Peyer's patch (tissue), 4 donors: ENCODE measurements at regions not wholly inside any gene's neighbourhood (a gene's known extent, or its start where the extent isn't known, plus 50 kb on each side); places are given as distances from the start of the nearest gene placed in this dataset.

Source experiments
- DNase-seq, 3 donors: peaks; one replicate each; pipeline ENCODE4 v3.0.0-alpha.2; 2017 to 2019
- H3K27ac ChIP-seq, 4 donors: fragments of 200-600 bp; sonication (generic); one replicate each; pipeline ENCODE4 v1.5.1; 2016 to 2019
- H3K27me3 ChIP-seq, 2 donors: fragments of 200-600 bp; sonication (generic); one replicate each; pipeline ENCODE4 v1.5.1; 2019
- H3K36me3 ChIP-seq, 3 donors: fragments of 200-600 bp; sonication (generic); one replicate each; pipeline ENCODE4 v1.5.1; 2016 to 2019
- H3K4me1 ChIP-seq, 4 donors: fragments of 200-600 bp; sonication (generic); one replicate each; pipeline ENCODE4 v1.5.1; 2016 to 2019
- H3K4me3 ChIP-seq, 4 donors: fragments of 200-600 bp; sonication (generic); 1 replicate in 3 of 4; 2 replicates in 1 of 4; pipeline ENCODE4 v1.5.1; 2016 to 2019; ENCODE audit warnings: mild to moderate bottlenecking in 1 of 4
- H3K9me3 ChIP-seq, 4 donors: fragments of 200-600 bp; sonication (generic); one replicate each; pipeline ENCODE4 v1.5.1; 2016 to 2019; ENCODE audit warnings: mild to moderate bottlenecking in 1 of 4
- CTCF ChIP-seq, 6 experiments: fragments of 450-650 bp in 4 of 6; fragments of 200-600 bp in 2 of 6; sonication (generic) in 1 of 6; IDR thresholded peaks; one replicate each; pipeline ENCODE4 v1.5.1; 2017 to 2019; ENCODE audit warnings: antibody characterized with exemption in 6 of 6, mild to moderate bottlenecking in 3 of 6, moderate library complexity in 1 of 6
- POLR2A ChIP-seq, 2 donors: fragments of 450-650 bp; IDR thresholded peaks; one replicate each; pipeline ENCODE4 v1.5.1; 2017; ENCODE audit warnings: antibody characterized with exemption in 2 of 2, mild to moderate bottlenecking in 2 of 2, moderate library complexity in 2 of 2

DNA sequence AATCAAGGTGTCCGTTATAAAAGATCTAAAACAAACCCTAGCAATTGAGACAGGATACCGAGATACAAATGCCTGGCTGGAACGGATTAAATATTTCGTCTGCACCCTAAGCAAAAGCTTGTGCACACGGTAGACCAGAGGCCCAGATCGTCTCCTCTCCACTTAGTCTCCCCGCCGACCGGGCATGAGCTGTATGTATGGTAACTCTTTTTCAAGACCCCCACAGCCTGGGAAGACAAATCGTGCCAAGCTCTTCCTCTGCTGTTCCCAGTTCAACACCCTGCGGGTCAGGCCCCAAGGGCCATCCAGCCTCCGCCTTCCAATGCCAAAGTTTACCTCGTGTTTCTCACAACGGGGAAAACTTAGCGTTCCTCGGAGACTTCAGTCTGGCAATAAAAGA lies 285.7 kb upstream of the GALNT17 start:
- H3K27me3 ChIP-seq: no peaks in the 10 kb centered on the region
- no peaks in the 10 kb centered on the region for H3K36me3 ChIP-seq
- H3K9me3 ChIP-seq: no peaks in the 10 kb centered on the region
- no peaks in the 10 kb centered on the region for H3K4me1 ChIP-seq
- no peak overlapping the region for H3K27ac ChIP-seq
- H3K4me3 ChIP-seq: no peak overlapping the region
- TF ChIP-seq CTCF (IDR thresholded peaks at IDR 0.05) (no peak), POLR2A (IDR thresholded peaks at IDR 0.05) (no peak)
- DNase-seq: no peak

DNA sequence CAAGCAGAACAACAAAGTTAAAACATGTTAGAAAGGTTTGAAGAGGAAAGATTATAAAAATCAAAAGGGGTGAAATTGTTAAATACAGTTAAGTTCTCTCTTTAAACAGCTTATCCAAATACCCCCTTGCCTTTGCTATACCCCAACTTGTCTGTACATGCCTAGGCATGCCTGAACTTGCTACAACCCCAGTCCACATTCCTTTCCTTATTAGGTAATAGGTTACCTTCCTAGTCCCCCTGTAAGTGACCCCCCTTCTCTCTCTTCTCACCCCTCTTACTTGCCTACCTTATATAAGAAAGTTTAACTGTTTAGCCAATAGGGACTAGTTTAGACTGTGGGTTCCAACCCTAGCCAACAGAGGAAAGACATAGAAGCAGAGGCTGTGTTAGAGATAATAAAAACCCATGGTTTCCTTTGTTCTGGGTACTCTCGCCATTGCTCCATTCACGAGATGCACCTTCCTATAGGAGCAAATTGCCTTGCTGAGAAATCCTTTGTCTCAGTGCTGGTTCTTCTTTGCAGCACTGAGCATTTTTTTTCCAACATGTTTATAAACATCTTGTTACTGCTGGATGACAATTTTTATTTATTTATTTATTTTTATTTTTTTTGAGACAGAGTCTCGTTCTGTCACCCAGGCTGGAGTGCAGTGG lies 282.2 kb upstream of the GALNT17 start:
- no peaks in the 10 kb centered on the region for H3K4me1 ChIP-seq
- no peaks in the 10 kb centered on the region for H3K9me3 ChIP-seq
- TF ChIP-seq POLR2A (IDR thresholded peaks at IDR 0.05) (no peak), CTCF (IDR thresholded peaks at IDR 0.05) (no peak)
- H3K27ac ChIP-seq: no peak overlapping the region
- no peak for DNase-seq
- H3K27me3 ChIP-seq: no peaks in the 10 kb centered on the region
- H3K36me3 ChIP-seq: no peaks in the 10 kb centered on the region
- no peak overlapping the region for H3K4me3 ChIP-seq

DNA sequence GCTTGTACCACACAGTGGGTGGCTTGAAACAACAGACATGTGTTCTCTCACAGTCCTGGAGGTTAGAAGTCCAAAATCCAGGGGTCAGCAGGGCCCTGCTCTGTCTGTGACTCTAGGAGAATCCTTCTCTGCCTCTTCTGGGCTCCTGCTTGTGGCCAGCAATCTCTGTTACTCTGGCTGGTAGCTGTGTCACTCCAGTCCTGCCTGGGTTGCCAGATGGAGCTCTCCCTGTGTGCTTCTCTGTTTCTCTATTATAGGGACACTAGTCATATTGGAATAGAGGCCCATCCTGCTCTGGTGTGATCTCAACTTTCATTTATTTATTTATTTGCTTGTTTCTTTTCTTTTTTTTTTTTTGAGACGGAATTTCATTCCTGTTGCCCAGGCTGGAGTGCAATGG lies 276.6 kb upstream of the GALNT17 start:
- no peaks in the 10 kb centered on the region for H3K9me3 ChIP-seq

DNA sequence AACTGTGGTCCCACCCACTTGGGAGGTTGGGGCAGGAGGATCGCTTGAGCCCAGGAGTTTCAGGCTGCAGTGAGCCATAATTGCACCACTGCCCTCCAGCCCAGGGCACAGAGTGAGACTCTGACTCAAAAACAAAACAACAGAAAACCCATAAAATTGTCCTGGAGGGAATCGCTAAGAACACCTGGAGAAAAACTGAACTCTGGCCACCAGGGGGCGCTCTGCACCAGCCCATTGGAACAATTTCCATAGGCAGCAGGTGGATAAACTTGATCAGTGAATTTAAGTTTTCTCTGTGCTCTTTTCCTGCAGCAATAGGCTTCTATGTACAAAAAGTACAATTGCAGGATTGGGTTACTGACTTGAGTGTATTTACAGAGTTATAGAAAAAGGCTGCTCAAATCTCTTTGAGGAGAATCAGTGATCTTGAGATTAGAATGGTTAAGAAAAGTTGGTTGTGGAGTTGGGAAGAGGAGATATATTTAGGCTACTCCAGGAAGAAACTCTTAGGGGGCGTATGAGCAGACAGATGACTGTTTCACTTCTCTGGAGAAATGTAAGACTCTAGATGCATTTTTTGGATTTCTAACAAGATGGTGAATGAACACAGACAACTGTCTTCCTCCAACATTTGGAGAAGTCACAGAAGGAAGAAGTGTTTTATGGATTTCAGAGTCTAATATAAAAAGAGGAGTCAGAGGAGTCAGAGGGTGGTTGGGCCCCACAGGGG lies 274.9 kb upstream of the GALNT17 start:
- TF ChIP-seq CTCF (IDR thresholded peaks at IDR 0.05) (peak; percentile 41 to 85 (median 66)), POLR2A (IDR thresholded peaks at IDR 0.05) (no peak)
- H3K4me3 ChIP-seq: no peak overlapping the region
- peak; percentile 24 to 85 (median 78) for DNase-seq
- H3K4me1 ChIP-seq: no peaks in the 10 kb centered on the region
- no peaks in the 10 kb centered on the region for H3K27me3 ChIP-seq
- no peaks in the 10 kb centered on the region for H3K9me3 ChIP-seq
- H3K27ac ChIP-seq: no peak overlapping the region
- H3K36me3 ChIP-seq: no peaks in the 10 kb centered on the region

More for the DNA sequence above, 276.6 kb upstream of the GALNT17 start:
- TF ChIP-seq CTCF (IDR thresholded peaks at IDR 0.05) (no peak), POLR2A (IDR thresholded peaks at IDR 0.05) (no peak)
- no peak overlapping the region for H3K4me3 ChIP-seq
- no peak for DNase-seq
- H3K4me1 ChIP-seq: no peaks in the 10 kb centered on the region
- no peaks in the 10 kb centered on the region for H3K27me3 ChIP-seq
- no peaks in the 10 kb centered on the region for H3K36me3 ChIP-seq
- H3K27ac ChIP-seq: no peak overlapping the region

GRCh38 chr7:70857793-70858545 lies 274.0 kb upstream of the GALNT17 start:
- Histone ChIP-seq H3K36me3 (no peaks in the 10 kb centered on the region), H3K27ac (no peak overlapping the region), H3K27me3 (no peaks in the 10 kb centered on the region), H3K4me3 (no peak overlapping the region), H3K4me1 (no peaks in the 10 kb centered on the region), H3K9me3 (no peaks in the 10 kb centered on the region)
- DNase-seq: no peak
- TF ChIP-seq CTCF (IDR thresholded peaks at IDR 0.05): no peak
- no peak for TF ChIP-seq POLR2A (IDR thresholded peaks at IDR 0.05)
